K562 (cell line): ENCODE measurements at regions not wholly inside any gene's neighbourhood (a gene's known extent, or its start where the extent isn't known, plus 50 kb on each side); places are given as distances from the start of the nearest gene placed in this dataset.

Experiments used
- ATAC-seq: fragments of 200-7000 bp; cut with Tn5 transposase; 3 replicates; pipeline ENCODE4 v1.9.1; 2020; ENCODE audit warnings: moderate library complexity
- BruUV-seq: library from RNA; stranded (reverse); fragments of 400-500 nt; replicated peaks from 2 replicates; lab custom pipeline; 2021; lab: Mats Ljungman, UMichigan
- CTCF ChIA-PET: fragments of 300-600 bp; formaldehyde crosslinking; extraction: SDS; loops from one replicate; lab custom pipeline; 2021; ENCODE audit warnings: low intra/inter-chr PET ratio; lab: Yijun Ruan, JAX
- POLR2A ChIA-PET: fragments of 300-600, 350-650 bp; sonication (Branson Sonifier 250); formaldehyde crosslinking; extraction: SDS; loops from one replicate; lab custom pipeline; 2021; ENCODE audit warnings: antibody characterized with exemption, inconsistent platforms; lab: Yijun Ruan, JAX
- DNase-seq, 4 experiments: peaks; one replicate each; pipeline versions ENCODE4 v3.0.0 to v3.0.0-alpha.2; 2011 to 2018; ENCODE audit warnings: low spot score in 3 of 4, mixed read lengths in 3 of 4; ENCODE audit errors: extremely low read depth in 1 of 4
- FAIRE-seq: peaks from 2 replicates; lab custom pipeline; 2011; peaks lifted over from hg19 to GRCh38; lab: Jason Lieb, UNC
- H2AFZ ChIP-seq: 2 replicates; pipeline ENCODE4 v1.6.0; 2011; ENCODE audit warnings: low read depth, low read length, control low read depth, inconsistent platforms
- H3K27ac ChIP-seq: fragments of 200-600 bp; 3 replicates; pipeline ENCODE4 v1.8.0; 2011; ENCODE audit warnings: low read depth, mild to moderate bottlenecking, control low read depth, inconsistent platforms, low read length, moderate library complexity, mixed read lengths; ENCODE audit errors: extremely low read depth
- H3K27me3 ChIP-seq, 2 experiments: fragments of 300-600 bp in 1 of 2; 2 replicates in 1 of 2; 3 replicates in 1 of 2; pipeline versions ENCODE4 v1.6.0 to v1.8.0; 2011; ENCODE audit warnings: inconsistent platforms in 2 of 2, low read length in 2 of 2, mild to moderate bottlenecking in 1 of 2, mixed read lengths in 1 of 2, moderate library complexity in 1 of 2; ENCODE audit not compliant: control insufficient read depth in 2 of 2, insufficient read depth in 2 of 2
- H3K36me3 ChIP-seq: fragments of 300-600 bp; 3 replicates; pipeline ENCODE4 v1.8.0; 2011; ENCODE audit warnings: mild to moderate bottlenecking, low read length, inconsistent platforms; ENCODE audit not compliant: control insufficient read depth, insufficient read depth
- H3K4me1 ChIP-seq, 2 experiments: fragments of 200-600 bp in 1 of 2; replicated peaks in 1 of 2; 2 replicates in 1 of 2; 3 replicates in 1 of 2; pipeline versions ENCODE4 v1.5.1 to v1.8.0; 2011; ENCODE audit warnings: inconsistent platforms in 2 of 2, low read length in 2 of 2, mild to moderate bottlenecking in 1 of 2, mixed read lengths in 1 of 2, moderate library complexity in 1 of 2; ENCODE audit not compliant: control insufficient read depth in 2 of 2, insufficient read depth in 2 of 2
- H3K4me2 ChIP-seq: 2 replicates; pipeline ENCODE4 v1.6.1; 2011; ENCODE audit warnings: low read length, control low read depth, inconsistent platforms, mixed read lengths; ENCODE audit not compliant: insufficient read depth
- H3K4me3 ChIP-seq: fragments of 200-600 bp; sonication (generic), shearing (Covaris generic); 2 replicates; pipeline ENCODE4 v1.5.1; 2016; ENCODE audit warnings: control low read depth, inconsistent platforms
- H3K79me2 ChIP-seq: fragments of 200-600 bp; 3 replicates; pipeline ENCODE4 v1.8.0; 2011; ENCODE audit warnings: low read length, inconsistent platforms; ENCODE audit not compliant: control insufficient read depth, insufficient read depth
- H3K9ac ChIP-seq, 2 experiments: 2 replicates each; pipeline versions ENCODE4 v1.6.0 to v1.6.1; 2011; ENCODE audit warnings: low read depth in 2 of 2, low read length in 2 of 2, control low read depth in 1 of 2, inconsistent platforms in 1 of 2, mild to moderate bottlenecking in 1 of 2, mixed read lengths in 1 of 2; ENCODE audit not compliant: insufficient read depth in 1 of 2
- H3K9me1 ChIP-seq: one replicate; pipeline ENCODE4 v1.6.0; 2011; ENCODE audit warnings: inconsistent platforms, mild to moderate bottlenecking, low read length, moderate library complexity; ENCODE audit not compliant: control insufficient read depth, insufficient read depth
- H3K9me3 ChIP-seq: replicated peaks from 2 replicates; pipeline ENCODE4 v1.5.1; 2011; ENCODE audit warnings: low read depth, low read length, inconsistent platforms; ENCODE audit not compliant: control insufficient read depth, insufficient read depth
- H4K20me1 ChIP-seq: replicated peaks from 2 replicates; pipeline ENCODE4 v1.6.1; 2011; ENCODE audit warnings: low read length, inconsistent platforms, mixed read lengths; ENCODE audit not compliant: control insufficient read depth, insufficient read depth
- CEBPG ChIP-seq, 3 experiments: fragments of 200-800 bp in 1 of 3; sonication (Bioruptor generic) in 1 of 3; sonication (generic) in 1 of 3; formaldehyde crosslinking in 1 of 3; IDR thresholded peaks in 2 of 3; conservative IDR thresholded peaks in 1 of 3; 2 replicates each; pipeline versions ENCODE4 v1.6.1 to v1.8.0; 2016 to 2022; ENCODE audit warnings: missing compliant biosample characterization in 2 of 3, missing genetic modification characterization in 2 of 3, mild to moderate bottlenecking in 1 of 3, missing genetic modification reagents in 1 of 3
- FOSL1 ChIP-seq: fragments of 200-800 bp; sonication (Bioruptor generic); conservative IDR thresholded peaks from 2 replicates; pipeline ENCODE4 v1.6.1; 2016; ENCODE audit warnings: missing genetic modification characterization, missing compliant biosample characterization
- NCOA1 ChIP-seq: fragments of 450-650 bp; IDR thresholded peaks from 2 replicates; pipeline ENCODE4 v1.6.1; 2016; ENCODE audit warnings: low read depth
- WGBS: fragments of 100-300 bp; shearing (Covaris generic); methylation state at CpG from one replicate; pipeline ENCODE4 v1.1.6; 2016; ENCODE audit warnings: low coverage, mixed read lengths; ENCODE audit not compliant: insufficient coverage; ENCODE audit errors: missing lambda C conversion rate; 5-methylcytosine and 5-hydroxymethylcytosine counted together
- in situ Hi-C: fragments of 300-500 bp; cut with MboI; formaldehyde crosslinking; loops from 4 replicates; pipeline ENCODE4 v1.15.0; 2018; ENCODE audit warnings: inconsistent platforms, mixed read lengths
- intact Hi-C: fragments of 100-400 bp; cut with micrococcal nuclease; formaldehyde crosslinking; loops from 2 replicates; pipeline ENCODE4 v1.14.2; 2022

GRCh38 chr3:1037631-1038030 is 55.2 kb upstream of the CNTN6 start:
- DNase-seq (no peak), FAIRE-seq (no peak), ATAC-seq (no peak)
- intact Hi-C loops (no loop called here), in situ Hi-C loops (no loop called here)
- Histone ChIP-seq H3K9me1 (no peaks in the 10 kb centered on the region), H3K27ac (no peak overlapping the region), H3K4me1 (no peaks in the 10 kb centered on the region), H3K4me2 (no peak overlapping the region), H2AFZ (no peak overlapping the region), H4K20me1 (no peaks in the 10 kb centered on the region), H3K9me3 (no peaks in the 10 kb centered on the region), H3K27me3 (no peaks in the 10 kb centered on the region), H3K79me2 (no peaks in the 10 kb centered on the region), H3K36me3 (no peaks in the 10 kb centered on the region), H3K4me3 (no peak overlapping the region), H3K9ac (no peak overlapping the region)
- no peak for TF ChIP-seq NCOA1
- TF ChIP-seq CEBPG (CRISPR knock-in tag; IDR thresholded peaks at IDR 0.05), result no peak
- TF ChIP-seq CEBPG (tag; conservative IDR thresholded peaks at IDR 0.05 in 1 of 2, IDR thresholded peaks at IDR 0.05 in 1 of 2), result peak in 1 of 2 experiments; percentile 14; a peak in 1 of 4 replicates
- no peak for TF ChIP-seq FOSL1 (tag)
- ChIA-PET CTCF (no interaction called here), POLR2A (no interaction called here)
- BruUV-seq, result no TSS peak
- 3% methylated on average over 5 of the region's 5 CpGs for WGBS
